Rectal smooth muscle tissue (tissue), 1 donor: ENCODE measurements at regions not wholly inside any gene's neighbourhood (a gene's known extent, or its start where the extent isn't known, plus 50 kb on each side); places are given as distances from the start of the nearest gene placed in this dataset.
"Not testable (repeated sequence)": the region's sequence is repeated elsewhere in the genome, so short reads cannot be mapped to it uniquely, and the experiment has no call there.

Experiments
- H3K27ac ChIP-seq: one replicate; pipeline ENCODE4 v1.7.0; 2013; ENCODE audit warnings: low read depth, low read length, inconsistent platforms
- H3K27me3 ChIP-seq: one replicate; pipeline ENCODE4 v1.7.0; 2013; ENCODE audit warnings: low read length; ENCODE audit not compliant: control insufficient read depth, insufficient read depth
- H3K36me3 ChIP-seq: one replicate; pipeline ENCODE4 v1.7.0; 2013; ENCODE audit warnings: low read length; ENCODE audit not compliant: control insufficient read depth, insufficient read depth
- H3K4me1 ChIP-seq: one replicate; pipeline ENCODE4 v1.7.0; 2013; ENCODE audit warnings: low read length; ENCODE audit not compliant: control insufficient read depth, insufficient read depth
- H3K4me3 ChIP-seq: one replicate; pipeline ENCODE4 v1.7.0; 2013; ENCODE audit warnings: low read length
- H3K9ac ChIP-seq: one replicate; pipeline ENCODE4 v1.7.0; 2013; ENCODE audit warnings: low read length

DNA sequence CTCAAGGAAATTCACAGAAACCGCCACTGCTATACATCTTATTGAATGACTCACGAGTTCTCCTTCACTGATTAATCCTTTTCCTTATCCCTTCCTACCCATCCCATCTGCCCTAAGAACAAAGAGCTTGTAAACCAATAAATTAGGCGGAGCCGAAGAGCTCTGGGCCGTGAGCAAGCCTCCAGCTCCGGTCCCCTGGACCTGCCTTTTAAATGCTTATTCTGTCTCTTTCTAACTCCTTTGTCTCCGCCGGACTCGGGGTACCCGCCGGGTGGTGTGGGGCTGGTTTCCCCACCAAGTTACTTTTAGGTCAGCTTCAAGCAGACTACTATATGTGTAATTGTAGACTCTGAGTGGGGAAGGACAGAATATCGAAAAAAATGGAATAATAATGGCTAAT, 336.1 kb upstream of the MDGA2 start:
- not testable (repeated sequence) for H3K36me3 ChIP-seq, H3K9ac ChIP-seq, H3K4me1 ChIP-seq, H3K27ac ChIP-seq, H3K4me3 ChIP-seq, H3K27me3 ChIP-seq

DNA sequence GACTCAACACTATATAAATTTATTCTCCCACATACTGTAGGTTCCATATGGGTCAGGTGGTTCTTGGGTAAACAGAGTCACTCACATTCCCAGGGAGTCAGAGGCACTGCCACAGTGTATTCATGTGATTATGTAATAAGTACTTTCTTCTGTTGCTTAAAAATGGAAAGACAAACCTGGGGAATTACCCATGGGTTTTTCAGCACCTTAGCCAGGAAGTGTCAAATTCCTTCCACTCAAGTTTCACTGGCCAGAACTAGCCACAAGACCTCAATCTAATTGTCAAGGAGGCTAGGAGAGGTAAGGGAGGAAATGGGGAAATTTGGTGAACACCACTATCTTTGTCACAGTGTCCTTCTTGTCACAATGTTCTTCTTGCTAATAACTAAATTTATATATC, 333.2 kb upstream of the MDGA2 start:
- H3K27ac ChIP-seq: no peak overlapping the region
- no peaks in the 10 kb centered on the region for H3K27me3 ChIP-seq
- no peaks in the 10 kb centered on the region for H3K4me1 ChIP-seq
- no peak overlapping the region for H3K4me3 ChIP-seq
- H3K9ac ChIP-seq: no peak overlapping the region
- no peaks in the 10 kb centered on the region for H3K36me3 ChIP-seq

DNA sequence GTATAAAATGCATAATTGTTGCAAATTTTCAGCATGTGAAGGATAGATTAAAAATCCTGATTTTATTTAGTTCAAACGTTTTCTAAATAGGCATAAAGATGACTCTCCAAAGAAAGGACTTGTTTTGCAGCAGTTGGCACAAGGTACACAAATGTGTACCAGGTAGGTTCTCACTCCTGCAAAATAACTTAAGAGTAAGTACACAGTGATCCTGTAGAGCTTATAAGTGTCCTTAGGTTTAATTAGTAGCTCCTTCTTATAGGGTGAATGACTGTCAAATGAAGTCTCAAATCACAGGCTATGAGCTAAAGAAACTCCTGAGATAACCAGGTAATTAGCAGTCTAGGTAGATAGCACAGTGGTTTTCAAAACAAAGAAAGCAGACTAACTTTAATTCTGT, 330.6 kb upstream of the MDGA2 start:
- H3K27me3 ChIP-seq: no peaks in the 10 kb centered on the region
- no peak overlapping the region for H3K4me3 ChIP-seq
- H3K4me1 ChIP-seq: no peaks in the 10 kb centered on the region
- H3K9ac ChIP-seq: no peak overlapping the region
- no peak overlapping the region for H3K27ac ChIP-seq
- no peaks in the 10 kb centered on the region for H3K36me3 ChIP-seq

DNA sequence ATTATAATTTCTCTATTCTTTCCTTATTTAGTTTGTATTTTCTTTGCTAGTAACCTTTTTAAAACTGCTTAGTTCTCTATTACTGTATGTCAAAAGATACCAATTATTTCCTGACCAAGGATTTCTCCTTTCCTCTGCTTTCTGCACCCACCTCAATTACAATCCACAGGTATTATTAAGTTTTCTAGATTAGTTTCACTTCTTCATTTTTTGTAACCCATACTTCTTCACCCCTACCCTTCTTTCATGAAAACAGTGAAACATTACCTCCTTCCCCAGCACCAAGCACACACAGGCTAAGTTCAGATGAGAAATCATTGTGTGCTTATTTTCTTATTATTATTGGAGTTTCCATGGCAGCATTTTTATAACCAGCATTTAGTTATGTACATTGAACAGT, 318.5 kb upstream of the MDGA2 start:
- H3K4me3 ChIP-seq: no peak overlapping the region
- H3K36me3 ChIP-seq: no peaks in the 10 kb centered on the region
- no peak overlapping the region for H3K9ac ChIP-seq
- no peaks in the 10 kb centered on the region for H3K4me1 ChIP-seq
- H3K27me3 ChIP-seq: no peaks in the 10 kb centered on the region
- no peak overlapping the region for H3K27ac ChIP-seq

DNA sequence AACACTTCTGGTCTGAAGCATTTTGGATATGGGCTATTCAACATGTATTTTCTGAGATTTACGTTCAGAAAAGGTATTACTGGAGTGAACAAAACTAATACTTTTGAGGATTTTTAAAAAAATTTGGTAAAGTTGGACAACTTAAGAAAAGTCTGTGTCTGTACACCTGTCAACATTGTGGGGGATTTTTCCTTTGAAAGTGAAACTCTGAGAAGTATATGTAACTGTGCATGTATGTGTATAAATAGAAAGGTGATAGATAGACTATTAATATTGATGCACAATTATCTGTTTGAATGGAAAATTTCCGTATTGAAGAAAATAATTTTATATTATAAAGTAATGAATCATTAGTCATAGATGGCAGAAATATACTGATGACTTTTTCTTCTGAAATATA, 312.8 kb upstream of the MDGA2 start:
- no peaks in the 10 kb centered on the region for H3K36me3 ChIP-seq
- no peak overlapping the region for H3K27ac ChIP-seq
- no peaks in the 10 kb centered on the region for H3K27me3 ChIP-seq
- no peak overlapping the region for H3K4me3 ChIP-seq
- H3K9ac ChIP-seq: no peak overlapping the region
- H3K4me1 ChIP-seq: no peaks in the 10 kb centered on the region

DNA sequence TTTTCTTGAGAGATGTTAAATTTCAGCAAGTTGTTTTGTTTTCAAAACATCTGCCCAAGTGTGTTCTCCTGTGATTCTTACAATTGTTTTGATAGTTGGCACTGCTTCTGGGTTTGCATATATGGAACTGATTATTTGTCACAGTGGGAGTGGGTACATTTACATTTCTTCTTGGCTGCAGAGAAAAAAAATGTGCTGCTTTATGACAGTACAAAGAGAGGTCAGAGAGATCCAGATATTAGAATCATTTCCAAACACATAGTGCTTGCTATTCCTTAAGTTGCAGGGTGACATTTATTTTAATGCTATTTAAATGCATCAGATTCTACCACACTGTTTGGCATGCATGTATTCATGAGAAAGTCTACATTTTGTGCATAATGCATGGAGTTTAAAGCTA, 303.5 kb upstream of the MDGA2 start:
- H3K9ac ChIP-seq: no peak overlapping the region
- no peaks in the 10 kb centered on the region for H3K27me3 ChIP-seq
- H3K36me3 ChIP-seq: no peaks in the 10 kb centered on the region
- no peaks in the 10 kb centered on the region for H3K4me1 ChIP-seq
- H3K4me3 ChIP-seq: no peak overlapping the region
- no peak overlapping the region for H3K27ac ChIP-seq

DNA sequence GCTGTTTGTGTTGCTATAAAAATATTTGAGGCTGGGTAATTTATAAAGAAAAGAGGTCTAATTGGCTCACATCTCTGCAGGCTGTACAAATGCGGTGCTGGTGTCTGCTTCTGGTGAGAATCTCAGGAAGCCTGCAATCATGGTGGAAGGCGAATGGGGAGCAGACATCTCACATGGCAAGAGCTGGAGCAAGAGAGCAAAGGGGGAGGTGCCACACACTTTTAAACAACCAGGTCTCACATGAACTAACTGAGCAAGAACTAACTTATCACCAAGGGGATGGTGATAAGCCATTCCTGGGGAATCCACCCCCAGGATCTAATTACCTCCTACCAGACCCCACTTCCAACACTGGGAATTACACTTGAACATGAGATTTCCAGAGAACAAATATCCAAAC, 300.7 kb upstream of the MDGA2 start:
- Histone ChIP-seq H3K36me3 (no peaks in the 10 kb centered on the region), H3K4me1 (no peaks in the 10 kb centered on the region), H3K4me3 (no peak overlapping the region), H3K27me3 (no peaks in the 10 kb centered on the region), H3K27ac (no peak overlapping the region), H3K9ac (no peak overlapping the region)

DNA sequence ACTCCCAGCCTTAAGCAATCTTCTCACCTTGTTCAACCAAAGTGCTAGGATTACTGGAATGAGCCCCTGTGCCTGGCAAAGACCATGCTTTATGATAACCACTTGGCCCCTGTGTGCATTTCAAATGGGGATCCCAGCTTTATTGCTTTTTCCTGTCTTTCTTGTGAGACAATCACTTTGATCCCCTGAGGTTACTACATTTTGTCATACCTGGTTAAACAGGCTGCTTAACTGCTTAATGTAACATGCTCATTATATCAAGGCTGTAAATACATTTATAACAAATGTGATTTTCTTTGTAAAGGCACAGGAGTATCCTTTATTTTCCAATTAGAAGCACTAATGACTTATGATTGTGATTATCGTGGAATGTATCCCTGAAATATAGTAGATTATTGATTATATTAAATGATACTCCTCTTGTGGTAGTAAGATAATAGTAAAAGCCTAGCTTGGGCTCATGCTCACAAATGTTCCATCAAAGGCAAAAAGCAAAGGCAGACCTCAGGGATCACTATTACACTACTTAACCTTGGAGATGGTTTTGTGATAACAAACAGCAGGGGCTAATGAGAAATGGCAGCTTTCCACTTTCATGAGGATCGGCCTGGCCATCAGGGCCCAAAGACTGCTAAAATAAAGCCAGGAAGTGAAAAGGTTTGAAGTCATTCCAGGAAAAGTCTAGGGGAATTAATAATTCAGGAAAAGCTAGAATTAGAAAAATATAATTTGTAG, 290.8 kb upstream of the MDGA2 start:
- Histone ChIP-seq H3K4me1 (no peaks in the 10 kb centered on the region), H3K9ac (no peak overlapping the region), H3K36me3 (no peaks in the 10 kb centered on the region), H3K27ac (no peak overlapping the region), H3K27me3 (no peaks in the 10 kb centered on the region), H3K4me3 (no peak overlapping the region)

DNA sequence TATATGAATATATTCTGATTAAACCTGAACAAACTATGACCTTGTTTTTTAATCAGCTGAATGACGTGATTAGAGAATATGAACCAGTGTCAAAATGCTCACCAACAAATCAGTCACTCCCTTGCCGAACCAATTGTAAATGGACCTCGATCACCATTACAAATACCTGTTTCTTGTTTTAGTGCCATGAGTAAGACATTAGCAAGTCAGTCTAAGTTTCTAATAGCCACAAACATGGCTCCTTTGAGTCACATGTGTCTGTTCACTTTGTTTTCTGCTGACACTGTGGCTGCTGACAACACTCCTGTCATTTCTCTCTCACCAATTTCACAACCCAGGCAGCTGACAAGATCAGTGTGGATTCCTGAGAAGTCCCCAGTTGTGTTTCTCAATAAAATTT, 286.2 kb upstream of the MDGA2 start:
- no peaks in the 10 kb centered on the region for H3K27me3 ChIP-seq
- H3K4me1 ChIP-seq: no peaks in the 10 kb centered on the region
- no peaks in the 10 kb centered on the region for H3K36me3 ChIP-seq
- H3K9ac ChIP-seq: no peak overlapping the region
- no peak overlapping the region for H3K4me3 ChIP-seq
- H3K27ac ChIP-seq: no peak overlapping the region

DNA sequence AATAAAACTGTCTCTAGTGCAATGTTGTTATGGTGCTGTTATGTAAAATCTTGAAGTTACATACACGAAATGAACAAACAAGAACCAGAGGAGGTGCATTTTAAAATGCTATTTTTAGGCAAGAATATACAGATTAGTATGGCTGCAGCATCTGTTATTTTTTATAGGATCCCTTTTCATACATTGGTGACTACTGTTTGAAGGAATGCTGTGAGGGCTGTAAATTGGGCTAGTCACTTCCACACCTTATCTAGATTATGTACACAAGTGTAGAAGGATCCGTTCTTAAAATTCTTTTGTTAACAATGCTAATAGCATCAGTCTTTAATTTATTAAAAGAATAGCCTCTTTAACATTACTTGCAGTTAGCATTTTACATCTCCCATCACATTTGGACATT, 284.3 kb upstream of the MDGA2 start:
- no peak overlapping the region for H3K27ac ChIP-seq
- H3K4me3 ChIP-seq: no peak overlapping the region
- no peaks in the 10 kb centered on the region for H3K27me3 ChIP-seq
- H3K4me1 ChIP-seq: no peaks in the 10 kb centered on the region
- H3K36me3 ChIP-seq: no peaks in the 10 kb centered on the region
- no peak overlapping the region for H3K9ac ChIP-seq

DNA sequence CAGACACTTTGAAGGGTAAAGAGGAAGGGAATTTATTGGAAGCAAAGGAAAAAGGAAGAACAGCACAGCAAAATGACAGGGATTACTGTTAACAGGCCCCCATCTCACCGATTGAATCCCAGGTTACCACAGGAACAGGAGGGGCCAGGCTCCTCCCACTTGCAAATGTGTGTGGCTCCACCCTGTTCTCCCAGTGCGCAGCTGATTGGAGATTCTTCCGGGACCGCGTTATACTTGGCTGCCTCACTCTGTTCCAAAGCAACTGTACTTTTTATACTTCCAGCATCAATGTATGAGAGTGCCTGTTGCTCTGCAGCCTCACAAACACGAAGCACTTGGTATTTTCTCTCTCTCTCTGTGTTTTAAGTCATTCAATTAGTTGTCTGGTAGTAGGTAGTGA, 273.6 kb upstream of the MDGA2 start:
- Histone ChIP-seq H3K4me1 (no peaks in the 10 kb centered on the region), H3K9ac (no peak overlapping the region), H3K27me3 (no peaks in the 10 kb centered on the region), H3K27ac (no peak overlapping the region), H3K4me3 (no peak overlapping the region), H3K36me3 (no peaks in the 10 kb centered on the region)

DNA sequence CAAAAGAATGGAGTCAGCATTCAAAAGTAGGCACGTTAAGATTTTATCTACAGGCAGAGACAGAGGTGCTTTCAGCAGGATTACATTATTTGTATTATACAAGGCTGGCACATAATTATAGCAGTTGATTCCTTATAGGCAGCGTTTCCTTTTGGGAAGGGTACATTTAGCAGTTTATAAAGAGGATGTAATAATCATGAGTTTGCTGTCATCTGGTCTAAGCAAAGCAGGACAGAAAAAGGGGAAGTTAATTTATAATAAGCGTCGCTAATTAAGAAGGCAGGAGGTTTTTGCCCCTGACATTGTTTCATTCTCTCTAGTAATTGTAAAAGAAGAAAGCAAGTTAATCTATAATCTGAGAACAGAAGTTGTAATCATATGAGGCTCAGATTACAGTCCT, 259.9 kb upstream of the MDGA2 start:
- Histone ChIP-seq H3K27me3 (no peaks in the 10 kb centered on the region), H3K4me3 (no peak overlapping the region), H3K36me3 (no peaks in the 10 kb centered on the region), H3K4me1 (no peaks in the 10 kb centered on the region), H3K27ac (no peak overlapping the region), H3K9ac (no peak overlapping the region)

DNA sequence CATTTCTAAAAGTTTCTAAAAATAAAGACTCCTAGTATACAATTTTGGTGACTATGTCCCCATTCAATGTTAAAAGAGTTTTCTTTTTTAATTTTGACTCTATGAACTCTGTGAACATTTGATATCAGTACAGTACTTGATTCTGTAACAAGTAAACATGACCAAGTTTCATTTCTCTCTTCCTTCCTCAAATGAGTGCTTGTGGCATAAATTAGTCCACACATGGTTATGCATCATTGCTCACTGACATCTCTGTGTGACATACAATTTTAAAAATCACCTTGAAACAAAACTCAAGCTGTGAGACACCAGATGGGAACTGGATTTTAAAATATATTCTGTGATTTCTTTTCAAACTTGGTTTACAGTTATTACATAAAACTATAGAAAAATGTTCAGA, 253.9 kb upstream of the MDGA2 start:
- Histone ChIP-seq H3K27me3 (no peaks in the 10 kb centered on the region), H3K4me1 (no peaks in the 10 kb centered on the region), H3K36me3 (no peaks in the 10 kb centered on the region), H3K4me3 (no peak overlapping the region), H3K27ac (no peak overlapping the region), H3K9ac (no peak overlapping the region)
